GM21619 (cell line): ENCODE measurements at regions not wholly inside any gene's neighbourhood (a gene's known extent, or its start where the extent isn't known, plus 50 kb on each side); places are given as distances from the start of the nearest gene placed in this dataset.

Source experiments
- ATAC-seq: cut with Tn5 transposase; IDR thresholded peaks from one replicate; pipeline ENCODE4 v1.9.1; 2021; ENCODE audit not compliant: unreplicated experiment

DNA sequence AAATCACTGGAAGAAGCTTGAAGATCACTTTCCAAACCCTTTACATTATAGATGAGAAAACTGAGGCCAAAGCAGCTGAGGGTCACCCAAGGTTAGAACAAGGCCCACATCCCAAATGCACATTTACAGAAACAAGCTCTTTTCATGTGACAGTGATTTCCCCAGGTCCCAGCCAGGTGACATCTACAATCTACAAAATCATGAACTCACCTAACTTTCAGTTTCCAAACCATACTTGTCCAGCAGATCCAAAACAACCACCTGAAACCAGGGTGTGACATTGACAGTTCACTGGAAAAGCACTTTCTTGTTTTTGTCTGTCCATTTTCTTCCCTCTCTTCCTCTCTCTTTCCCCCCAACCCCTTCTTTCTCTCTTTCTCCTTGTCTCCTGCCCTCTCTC lies 132.2 kb upstream of the PRICKLE2 start:
- ATAC-seq: no peak

DNA sequence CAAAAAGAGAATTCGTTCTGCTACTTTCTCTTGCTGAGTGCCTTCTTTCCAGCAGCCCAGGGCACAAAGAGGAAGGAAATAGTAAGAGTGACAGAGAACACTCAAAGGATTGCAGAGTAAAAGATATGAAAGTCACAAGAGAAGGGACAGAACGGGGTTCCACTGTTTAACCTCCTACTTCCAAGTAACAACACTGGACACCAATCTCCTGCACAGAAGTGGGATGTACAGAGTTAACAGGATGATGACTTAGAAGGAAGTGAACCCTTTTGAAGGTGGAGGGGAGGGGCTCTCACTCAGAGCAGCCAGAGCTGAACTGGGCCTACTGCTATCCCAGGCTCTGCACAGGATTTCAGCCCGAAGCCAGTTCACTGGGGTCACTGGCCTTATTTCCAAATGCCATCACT lies 130.1 kb upstream of the PRICKLE2 start:
- no peak for ATAC-seq

DNA sequence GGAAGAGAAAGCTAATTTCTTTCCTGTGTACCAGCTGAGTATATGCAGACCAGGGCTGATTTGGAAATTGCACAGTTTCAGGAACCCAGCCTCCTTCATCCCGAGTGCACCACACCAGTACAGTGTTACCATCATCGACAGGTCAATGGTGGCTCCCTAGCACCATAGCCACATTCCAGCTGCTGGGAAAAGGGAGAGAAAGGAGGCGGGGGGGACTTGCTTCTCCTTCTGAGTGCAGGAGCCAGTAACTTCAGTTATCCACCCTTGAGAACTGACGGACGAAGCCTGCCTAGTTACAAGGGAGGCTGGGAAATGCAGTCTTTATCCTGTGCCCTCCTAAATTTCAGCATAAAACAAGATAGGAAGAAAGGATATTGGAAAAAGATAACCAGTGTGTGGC lies 129.7 kb upstream of the PRICKLE2 start:
- no peak for ATAC-seq

DNA sequence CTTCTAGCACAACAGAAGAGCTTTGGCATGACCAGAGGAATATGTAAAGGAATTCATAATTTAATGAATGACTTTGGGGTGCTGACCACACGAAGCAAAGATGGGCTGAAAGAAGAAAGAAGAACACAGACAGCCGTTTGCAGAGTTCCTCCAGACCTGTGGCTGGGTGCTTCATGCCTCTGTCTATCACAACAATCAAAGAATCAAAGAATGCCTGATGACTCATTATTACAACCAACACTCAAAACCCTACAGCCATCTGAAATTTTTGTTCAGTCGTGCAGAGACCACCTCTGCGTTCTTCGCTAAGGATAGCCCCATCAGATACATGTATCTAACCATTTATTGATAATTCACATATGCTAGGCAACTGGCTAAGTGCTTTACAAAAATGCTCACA lies 129.0 kb upstream of the PRICKLE2 start:
- no peak for ATAC-seq

DNA sequence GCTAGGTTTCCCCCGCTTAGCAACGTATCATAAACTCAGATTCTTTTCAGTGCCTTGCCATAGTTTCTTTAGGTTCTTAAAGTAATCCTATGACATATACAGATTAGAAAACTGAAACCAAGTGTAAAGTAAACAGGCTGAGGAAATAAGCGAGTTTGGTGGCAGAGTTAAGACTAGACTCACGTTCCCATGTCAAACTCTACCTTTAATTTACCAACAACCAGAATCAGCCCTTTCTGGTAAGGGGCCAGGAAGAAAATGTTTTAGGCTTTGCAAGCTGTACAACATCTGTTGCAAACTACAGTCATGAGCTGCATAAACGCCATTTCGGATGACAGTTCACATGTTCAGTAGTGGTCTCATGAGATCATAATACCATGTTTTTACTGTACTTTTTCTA lies 128.0 kb upstream of the PRICKLE2 start:
- ATAC-seq: no peak

DNA sequence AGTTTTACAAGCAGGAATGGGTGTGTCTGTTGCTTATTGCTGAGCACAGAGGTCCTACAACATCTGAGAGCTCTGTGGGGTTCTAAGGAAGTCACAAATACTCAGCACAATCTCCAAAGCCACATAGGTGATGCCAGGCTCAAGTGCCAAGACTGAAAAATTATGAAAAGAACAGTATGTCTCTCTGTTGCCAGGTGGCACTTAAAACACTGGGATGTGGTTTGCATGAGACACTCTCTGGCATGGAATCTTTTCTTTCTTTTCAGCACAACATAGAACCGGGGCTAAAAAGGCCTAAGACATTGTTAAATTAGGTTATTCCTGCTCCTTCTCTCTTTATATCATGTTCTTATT lies 127.3 kb upstream of the PRICKLE2 start:
- no peak for ATAC-seq

DNA sequence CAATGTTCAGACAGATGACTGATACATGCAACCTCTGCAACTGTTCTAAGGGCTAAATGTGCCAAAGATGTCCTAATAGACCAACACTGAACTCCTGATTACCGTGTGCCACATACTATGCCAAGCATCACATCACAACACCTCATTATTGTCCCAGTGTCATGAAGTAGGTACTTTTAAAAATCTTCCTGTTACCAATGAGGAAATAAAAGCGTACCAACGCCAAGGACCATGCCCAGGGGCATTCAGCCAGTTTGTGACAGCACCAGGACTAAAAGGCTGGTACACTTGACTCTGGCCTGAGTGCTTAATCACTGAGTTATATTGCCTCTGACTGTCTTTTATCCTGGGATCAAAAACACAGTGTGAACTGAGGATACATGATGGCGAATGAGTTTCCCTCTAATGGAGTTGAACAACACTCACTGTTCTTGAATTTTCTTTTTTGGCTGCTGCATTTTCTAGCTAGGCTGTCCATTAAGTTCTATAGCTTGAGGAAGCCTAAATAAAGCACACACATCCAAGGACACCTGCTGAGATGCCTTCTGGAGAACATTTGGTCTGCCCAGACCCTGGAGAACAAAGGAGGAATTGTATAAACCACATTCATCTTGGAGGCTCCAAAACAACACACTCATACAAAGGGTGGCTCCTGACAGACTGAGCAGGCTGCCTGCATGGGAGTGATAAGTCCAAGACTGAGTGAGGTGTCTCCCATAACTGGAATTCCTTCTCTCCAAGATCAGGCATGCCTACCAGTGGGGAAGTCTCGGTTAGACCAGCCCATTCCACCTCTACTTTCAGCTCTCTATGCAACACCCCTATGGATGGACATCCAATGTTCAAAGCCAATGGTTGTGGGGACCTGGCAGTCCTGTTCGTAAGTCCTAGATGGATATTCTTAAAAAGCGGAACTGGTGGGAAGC lies 126.7 kb upstream of the PRICKLE2 start:
- no peak for ATAC-seq

DNA sequence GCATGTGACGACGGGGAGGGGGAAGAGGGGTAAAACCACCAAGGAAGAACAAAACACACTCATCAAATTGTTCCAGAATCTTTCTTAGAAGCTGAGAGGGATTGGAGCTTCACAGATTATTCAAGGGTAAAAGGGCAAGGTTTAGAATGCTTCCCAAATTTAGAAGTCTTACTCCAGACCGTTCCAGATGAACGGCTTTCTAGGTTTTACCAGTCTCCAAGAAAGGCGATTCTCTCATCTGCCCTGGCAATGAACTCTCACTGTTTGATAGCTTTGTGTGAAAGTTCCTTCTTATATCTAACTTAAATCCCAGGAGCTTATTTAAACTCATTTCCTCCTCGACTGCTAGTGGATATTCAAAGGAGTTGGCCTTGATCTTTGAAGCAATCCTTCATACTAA lies 124.3 kb upstream of the PRICKLE2 start:
- ATAC-seq: no peak

DNA sequence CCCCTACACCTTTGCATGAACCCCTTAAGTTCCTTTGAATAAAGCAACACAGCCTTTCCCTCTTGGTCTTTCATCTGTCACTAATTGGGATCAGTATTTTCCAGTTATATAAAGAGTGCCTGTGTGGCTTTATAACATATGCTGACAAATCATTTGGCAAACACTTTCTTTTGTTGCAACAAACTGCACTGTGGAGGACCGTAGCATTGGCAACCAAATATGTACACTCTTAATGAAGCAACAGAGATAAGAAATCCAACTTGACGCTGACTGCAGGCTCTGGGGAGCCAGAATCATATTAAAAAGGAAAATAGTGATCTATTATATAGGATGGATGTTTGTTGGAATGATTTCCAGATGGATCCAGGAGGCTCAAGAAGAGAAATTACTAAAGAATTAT lies 120.1 kb upstream of the PRICKLE2 start:
- ATAC-seq: no peak

DNA sequence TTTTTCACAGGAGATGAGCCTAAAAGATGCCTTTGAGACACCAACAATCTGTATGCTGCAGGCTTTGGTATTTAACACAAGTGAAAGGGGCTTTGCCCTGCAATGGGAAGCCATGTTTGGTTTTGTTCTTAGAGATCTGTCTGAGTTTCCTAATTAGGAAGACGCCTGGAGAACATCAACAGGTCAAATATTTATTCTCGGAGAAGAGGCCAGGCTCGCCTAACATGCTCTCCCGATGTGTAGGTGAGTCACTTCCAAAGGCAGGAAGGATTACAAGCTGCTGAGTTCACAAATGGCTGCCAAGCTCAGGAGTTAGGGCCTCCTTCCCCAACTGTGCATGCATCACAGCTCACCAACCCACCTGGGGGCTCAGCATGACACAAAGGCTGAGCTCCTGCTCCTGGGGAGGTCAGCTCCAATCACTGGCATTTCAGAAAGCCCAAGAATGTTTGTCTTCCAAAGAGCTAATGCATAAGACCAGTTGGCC lies 119.5 kb upstream of the PRICKLE2 start:
- ATAC-seq: no peak

DNA sequence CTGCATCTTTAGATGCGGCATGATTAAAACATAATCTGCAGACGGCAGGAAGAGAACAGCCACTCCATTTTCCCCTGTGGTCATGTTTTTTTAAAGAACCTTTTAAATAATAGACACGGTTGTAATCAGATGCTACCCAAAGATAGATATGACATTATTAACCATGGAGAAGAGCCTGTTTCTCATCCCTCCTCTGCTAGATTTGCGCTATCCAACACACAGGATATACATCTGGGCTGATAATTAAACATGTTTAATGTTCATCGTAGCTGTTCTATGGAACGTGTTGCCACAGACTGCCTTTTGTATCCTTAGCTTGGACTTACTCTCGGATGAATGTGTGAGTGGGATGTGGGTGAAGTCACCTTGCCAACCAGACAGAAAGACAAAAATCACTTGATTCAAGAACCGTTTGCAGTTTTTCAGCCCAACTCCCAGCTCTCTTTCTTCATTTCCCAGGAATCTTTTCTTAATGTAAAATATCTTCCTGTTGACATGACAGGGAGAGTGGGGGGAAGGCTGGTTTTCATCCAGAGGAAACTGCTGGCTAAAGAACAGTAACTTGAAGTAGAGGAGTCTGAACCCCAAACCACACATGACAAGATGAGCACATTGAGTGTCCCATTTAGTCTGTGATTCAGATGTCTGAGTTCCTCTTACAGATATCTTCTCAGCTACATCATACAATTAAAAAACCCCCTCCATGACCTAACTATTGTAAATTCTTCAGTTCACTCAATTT lies 118.6 kb upstream of the PRICKLE2 start:
- no peak for ATAC-seq

DNA sequence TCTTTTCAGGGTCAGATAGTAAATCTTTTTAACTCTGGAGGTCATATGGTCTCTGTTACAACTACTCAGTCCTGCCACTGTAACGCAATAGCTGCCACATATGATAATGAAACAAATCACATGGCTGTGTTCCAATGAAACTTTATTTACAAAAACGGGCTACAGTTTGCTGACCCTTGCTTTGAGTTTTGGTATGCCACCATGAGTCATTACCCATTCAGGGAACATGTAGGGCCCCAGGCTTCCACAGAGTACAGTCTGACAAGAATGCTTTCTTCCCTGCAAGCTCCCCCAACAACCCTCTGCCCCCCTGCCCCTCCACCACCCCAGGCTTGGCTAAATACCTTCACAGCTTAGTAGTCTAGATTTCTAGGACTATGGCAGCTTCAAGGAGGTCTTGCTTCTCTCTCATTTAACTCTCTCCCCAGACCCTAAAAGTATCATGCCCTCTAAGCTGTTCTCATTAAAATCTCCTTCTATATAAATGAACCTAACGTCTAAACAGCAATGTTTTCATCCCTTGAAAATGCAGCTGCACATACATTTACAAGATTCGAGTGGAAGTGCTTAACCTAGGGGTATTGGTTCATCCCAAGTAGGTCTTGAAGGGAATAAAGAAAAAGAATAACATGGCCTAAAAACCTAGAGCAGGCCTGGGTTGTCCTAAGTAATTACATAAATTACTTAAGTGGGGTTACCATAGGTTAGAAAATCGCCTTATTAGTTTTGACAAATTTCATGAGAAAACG lies 117.8 kb upstream of the PRICKLE2 start:
- ATAC-seq: no peak

DNA sequence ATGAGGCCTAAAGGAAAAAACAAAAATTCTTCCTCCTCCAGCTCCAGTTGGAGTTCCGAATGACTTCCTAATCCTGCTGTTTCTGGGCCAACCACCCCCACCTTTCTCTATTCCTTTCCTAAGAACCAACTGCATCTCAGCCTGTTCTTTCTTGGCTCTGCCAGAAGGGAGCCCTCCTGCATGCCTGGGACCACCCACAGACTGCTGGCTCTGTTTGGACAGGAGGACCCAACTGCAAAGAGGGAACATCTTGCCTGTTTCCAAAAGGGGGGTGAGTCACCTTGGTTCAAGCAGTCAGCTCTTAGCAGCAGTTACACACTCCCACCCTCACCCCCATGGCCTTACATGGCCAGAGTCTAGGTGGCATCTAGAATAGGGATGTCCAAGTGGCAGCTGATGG lies 116.0 kb upstream of the PRICKLE2 start:
- no peak for ATAC-seq

DNA sequence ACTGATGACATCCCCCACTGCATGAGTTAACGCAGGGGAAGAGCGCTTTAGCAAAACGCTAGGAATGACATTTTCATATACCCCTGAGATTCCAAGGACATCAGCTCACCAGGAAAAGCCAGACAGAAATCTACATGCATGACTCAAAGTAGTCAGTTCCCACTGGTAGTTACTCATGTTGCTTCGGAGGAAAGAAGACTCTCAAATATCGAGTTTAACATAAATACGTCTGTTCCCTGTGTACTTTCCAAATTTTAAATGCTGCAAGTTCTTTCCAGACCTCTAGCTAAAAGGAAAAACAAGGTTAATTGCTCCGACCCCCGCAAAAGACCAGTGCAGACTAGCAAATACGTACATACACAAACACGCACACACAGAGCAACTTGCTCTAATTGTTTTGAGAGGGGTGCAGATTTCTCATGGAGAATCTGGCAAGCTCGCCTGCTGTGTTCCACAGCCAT lies 115.4 kb upstream of the PRICKLE2 start:
- ATAC-seq: no peak

DNA sequence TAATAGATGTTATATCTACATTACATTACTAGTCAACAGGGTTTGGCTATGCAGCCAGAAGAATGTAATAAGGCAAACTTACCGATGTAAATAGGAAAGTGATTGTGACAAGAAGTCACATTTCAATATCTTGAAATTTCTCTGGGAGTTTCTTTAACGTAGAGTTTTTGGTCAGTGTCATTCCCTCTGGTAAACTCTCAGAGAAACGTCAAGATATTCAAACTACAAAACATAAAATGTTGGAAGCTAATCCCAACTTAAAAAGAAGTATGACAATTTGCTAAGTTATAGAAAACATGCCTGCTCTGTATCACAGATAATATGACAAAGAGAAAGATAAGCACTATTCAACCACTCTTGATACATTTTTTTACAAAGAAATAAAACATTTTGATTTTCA lies 111.2 kb upstream of the PRICKLE2 start:
- no peak for ATAC-seq

DNA sequence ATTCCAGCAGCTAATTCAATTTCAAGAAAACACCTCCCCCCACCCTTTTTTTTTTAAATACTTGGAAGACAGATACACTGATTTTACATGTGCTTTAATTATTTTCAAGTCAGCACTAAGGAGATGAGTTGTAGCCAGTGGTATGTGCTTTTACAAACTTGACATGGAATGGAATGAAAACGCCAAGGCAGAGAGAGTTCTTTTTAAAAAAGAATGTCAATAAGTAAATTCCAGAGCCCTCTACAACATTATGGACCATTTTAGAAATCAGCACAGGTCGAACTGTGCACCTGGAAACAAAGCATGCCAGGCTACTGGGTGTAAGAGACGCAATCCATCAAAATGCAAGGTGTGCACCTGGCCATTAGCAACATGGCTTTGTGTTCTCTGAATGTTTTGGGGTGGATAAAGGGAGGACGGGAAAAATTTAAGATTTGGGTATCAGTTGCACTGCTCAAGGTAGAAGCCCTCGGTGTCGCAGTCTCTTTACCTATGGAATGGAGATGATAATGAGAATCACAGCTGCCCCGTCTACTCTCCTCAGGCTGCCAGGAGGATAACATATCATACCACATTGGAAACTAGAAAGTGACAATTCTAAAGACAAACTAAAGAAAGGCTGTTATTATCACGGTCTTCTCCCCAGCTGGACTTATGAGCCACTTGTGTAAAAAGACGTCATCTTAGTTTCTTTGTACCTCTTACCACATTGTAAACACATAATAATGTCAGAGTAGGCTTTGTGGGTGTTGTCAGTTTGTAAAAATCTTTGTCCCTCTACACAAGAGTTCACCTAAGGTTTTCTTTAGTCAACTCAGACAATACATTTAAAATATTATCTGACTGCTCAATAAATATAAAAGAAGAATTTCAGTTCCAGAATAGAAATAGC lies 107.4 kb upstream of the PRICKLE2 start:
- ATAC-seq: no peak

DNA sequence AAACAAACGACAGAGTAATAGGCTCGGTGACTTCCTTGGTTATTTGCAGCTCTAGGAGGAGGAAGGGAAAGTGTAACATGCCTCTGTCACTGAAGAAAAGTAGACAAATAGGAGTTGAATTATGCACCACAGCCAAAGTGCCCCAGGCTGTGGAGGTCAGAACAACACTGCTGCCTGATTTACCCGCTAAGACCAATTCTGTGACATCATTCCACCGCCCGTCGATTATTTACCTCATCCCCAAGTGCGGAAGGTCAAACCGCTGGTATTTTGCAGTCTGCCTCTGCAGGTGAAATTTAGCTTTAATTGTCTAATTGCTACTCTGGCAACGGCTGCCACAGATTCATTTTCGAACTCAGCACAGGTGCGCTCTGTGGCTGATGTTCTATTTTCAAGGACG lies 106.3 kb upstream of the PRICKLE2 start:
- ATAC-seq: no peak

DNA sequence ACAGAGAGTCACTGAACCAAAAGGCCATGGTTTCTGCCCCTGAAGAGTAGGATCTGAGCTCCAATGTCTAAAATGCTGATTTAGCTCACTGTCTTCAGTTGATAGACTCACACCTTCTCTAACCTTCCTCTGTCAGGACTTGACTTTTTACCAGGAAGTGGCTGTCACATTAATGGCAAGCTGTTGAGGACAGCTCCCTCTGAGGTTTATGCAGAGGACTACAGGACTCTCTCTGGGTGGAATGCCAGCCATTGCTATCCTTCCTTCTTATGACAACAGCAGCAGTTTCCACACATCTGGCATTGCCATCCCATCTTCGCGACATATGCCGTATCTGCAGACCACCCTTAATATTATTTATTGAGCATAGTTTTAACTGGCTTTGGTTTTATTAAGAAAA lies 103.8 kb upstream of the PRICKLE2 start:
- no peak for ATAC-seq

DNA sequence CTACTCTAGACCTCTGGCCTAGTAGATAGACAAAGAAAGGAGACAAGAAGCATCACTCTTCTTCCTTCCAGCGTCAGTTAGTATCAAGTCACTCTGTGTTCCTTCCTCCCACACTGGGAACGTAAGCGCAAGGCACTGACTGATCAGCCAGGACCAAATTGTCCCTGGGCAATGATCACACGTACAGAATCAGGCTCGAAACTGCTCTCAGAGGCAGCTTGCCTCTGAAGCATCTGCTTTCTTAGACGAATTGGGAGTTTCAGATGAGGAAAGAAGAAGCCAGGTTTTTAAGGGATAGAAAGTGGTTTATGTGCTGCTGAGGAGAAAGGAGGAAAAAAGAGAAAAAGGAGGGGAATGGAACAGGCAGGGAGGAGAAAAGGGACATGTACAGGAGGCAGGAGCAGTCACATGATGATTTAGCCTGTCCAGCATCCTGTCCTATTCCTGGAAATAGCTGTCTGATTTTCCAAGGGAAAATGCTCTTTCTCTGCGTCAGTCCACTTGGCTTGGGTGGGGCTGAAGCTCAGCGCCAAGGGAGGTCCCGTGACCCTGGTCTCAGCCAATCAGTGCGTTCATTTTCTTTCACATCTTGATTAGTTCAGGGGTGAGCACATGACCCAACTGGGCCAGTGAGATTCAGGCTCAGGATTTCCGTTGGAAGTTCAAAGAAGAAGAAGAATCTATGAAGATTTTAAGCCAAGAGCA lies 102.0 kb upstream of the PRICKLE2 start:
- ATAC-seq: no peak

DNA sequence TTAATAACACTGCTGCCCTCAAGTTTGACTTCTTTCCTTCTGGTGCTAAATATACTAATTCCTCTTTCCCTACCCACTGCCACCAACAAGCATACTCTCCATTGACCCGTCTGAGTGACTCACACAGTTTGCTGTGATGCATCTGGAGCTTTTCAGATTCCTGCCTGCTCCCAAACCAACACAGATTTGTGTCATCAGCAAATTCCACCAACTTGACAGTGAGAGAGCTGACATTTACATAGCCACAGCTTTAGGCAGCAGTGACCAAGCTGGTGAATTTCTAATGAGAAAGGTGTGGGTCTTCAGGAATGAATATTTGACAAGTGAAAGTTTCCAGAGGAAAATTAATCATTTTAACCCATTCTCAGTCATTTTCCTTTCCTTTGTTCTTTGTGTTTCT lies 96.5 kb upstream of the PRICKLE2 start:
- no peak for ATAC-seq
